Nephron (organoid): ENCODE measurements at regions not wholly inside any gene's neighbourhood (a gene's known extent, or its start where the extent isn't known, plus 50 kb on each side); places are given as distances from the start of the nearest gene placed in this dataset.
"Not testable (repeated sequence)": the region's sequence is repeated elsewhere in the genome, so short reads cannot be mapped to it uniquely, and the experiment has no call there.

Experiments
- H3K27ac Mint-ChIP-seq, 3 experiments: 2 replicates each; pipeline ENCODE4 v1.8.0; 2020; ENCODE audit warnings: mixed read lengths in 3 of 3, mild to moderate bottlenecking in 2 of 3, moderate library complexity in 1 of 3
- H3K27me3 Mint-ChIP-seq: 2 replicates; pipeline ENCODE4 v1.8.0; 2021; ENCODE audit warnings: low read depth, mild to moderate bottlenecking, moderate library complexity, mixed read lengths
- H3K36me3 Mint-ChIP-seq: 2 replicates; pipeline ENCODE4 v1.8.0; 2020; ENCODE audit warnings: low read depth, mixed read lengths
- H3K4me1 Mint-ChIP-seq: 2 replicates; pipeline ENCODE4 v1.8.0; 2020; ENCODE audit warnings: mixed read lengths
- H3K4me3 Mint-ChIP-seq, 3 experiments: 2 replicates each; pipeline ENCODE4 v1.8.0; 2020; ENCODE audit warnings: mild to moderate bottlenecking in 3 of 3, mixed read lengths in 3 of 3, moderate library complexity in 2 of 3
- H3K9me3 Mint-ChIP-seq: 2 replicates; pipeline ENCODE4 v1.8.0; 2020; ENCODE audit warnings: mixed read lengths
- CTCF ChIP-seq, 3 experiments: fragments of 200-600 bp; sonication (generic); IDR thresholded peaks; one replicate each; pipeline ENCODE4 v1.5.0; 2021; ENCODE audit warnings: antibody characterized with exemption in 3 of 3; ENCODE audit not compliant: unreplicated experiment in 3 of 3

GRCh38 chr4:64079316-64079715, 329.9 kb downstream of the TECRL start:
- Mint-ChIP-seq H3K4me1 (no peaks in the 10 kb centered on the region), H3K4me3 (no peak overlapping the region), H3K9me3 (peaks cover 3% of the 10 kb centered on the region), H3K27ac (no peak overlapping the region), H3K36me3 (no peaks in the 10 kb centered on the region), H3K27me3 (no peaks in the 10 kb centered on the region)
- no peak for TF ChIP-seq CTCF (IDR thresholded peaks at IDR 0.05; ENCODE audit: unreplicated experiment in 3 of 3)

GRCh38 chr4:64068096-64068495, 341.2 kb downstream of the TECRL start:
- no peaks in the 10 kb centered on the region for H3K27me3 Mint-ChIP-seq
- H3K27ac Mint-ChIP-seq = no peak overlapping the region
- H3K9me3 Mint-ChIP-seq = no peaks in the 10 kb centered on the region
- no peaks in the 10 kb centered on the region for H3K4me1 Mint-ChIP-seq
- no peaks in the 10 kb centered on the region for H3K36me3 Mint-ChIP-seq
- no peak for TF ChIP-seq CTCF (IDR thresholded peaks at IDR 0.05; ENCODE audit: unreplicated experiment in 3 of 3)
- H3K4me3 Mint-ChIP-seq = no peak overlapping the region

- Mint-ChIP-seq H3K9me3 (no peaks in the 10 kb centered on the region), H3K27ac (no peak overlapping the region), H3K27me3 (no peaks in the 10 kb centered on the region), H3K36me3 (no peaks in the 10 kb centered on the region), H3K4me1 (no peaks in the 10 kb centered on the region), H3K4me3 (no peak overlapping the region)
- TF ChIP-seq CTCF (IDR thresholded peaks at IDR 0.05; ENCODE audit: unreplicated experiment in 3 of 3) = no peak
These were observed 346.3 kb downstream of the TECRL start for GRCh38 chr4:64062991-64063390.

GRCh38 chr4:64037033-64037432, 372.2 kb downstream of the TECRL start:
- H3K4me1 Mint-ChIP-seq, H3K27ac Mint-ChIP-seq, H3K27me3 Mint-ChIP-seq, H3K4me3 Mint-ChIP-seq, H3K36me3 Mint-ChIP-seq: not testable (repeated sequence)
- peaks cover 15% of the 10 kb centered on the region for H3K9me3 Mint-ChIP-seq

GRCh38 chr4:64022560-64022959, 386.7 kb downstream of the TECRL start:
- H3K27me3 Mint-ChIP-seq = no peaks in the 10 kb centered on the region
- H3K36me3 Mint-ChIP-seq = no peaks in the 10 kb centered on the region
- no peaks in the 10 kb centered on the region for H3K4me1 Mint-ChIP-seq
- peaks cover 25% of the 10 kb centered on the region for H3K9me3 Mint-ChIP-seq
- H3K4me3 Mint-ChIP-seq = no peak overlapping the region
- H3K27ac Mint-ChIP-seq = no peak overlapping the region
- no peak for TF ChIP-seq CTCF (IDR thresholded peaks at IDR 0.05; ENCODE audit: unreplicated experiment in 3 of 3)

GRCh38 chr4:64016893-64017292, 392.4 kb downstream of the TECRL start:
- H3K27ac Mint-ChIP-seq = no peak overlapping the region
- TF ChIP-seq CTCF (IDR thresholded peaks at IDR 0.05; ENCODE audit: unreplicated experiment in 3 of 3) = no peak

More at GRCh38 chr4:64016893-64017292, 392.4 kb downstream of the TECRL start:
- no peaks in the 10 kb centered on the region for H3K4me1 Mint-ChIP-seq
- no peak overlapping the region for H3K4me3 Mint-ChIP-seq
- H3K9me3 Mint-ChIP-seq = peaks cover 4% of the 10 kb centered on the region
- H3K36me3 Mint-ChIP-seq = no peaks in the 10 kb centered on the region
- H3K27me3 Mint-ChIP-seq = no peaks in the 10 kb centered on the region
